ENCODE measurements at regions not wholly inside any gene's neighbourhood (a gene's known extent, or its start where the extent isn't known, plus 50 kb on each side); places are given as distances from the start of the nearest gene placed in this dataset.
"Not testable (repeated sequence)": the region's sequence is repeated elsewhere in the genome, so short reads cannot be mapped to it uniquely, and the experiment has no call there.

DNA sequence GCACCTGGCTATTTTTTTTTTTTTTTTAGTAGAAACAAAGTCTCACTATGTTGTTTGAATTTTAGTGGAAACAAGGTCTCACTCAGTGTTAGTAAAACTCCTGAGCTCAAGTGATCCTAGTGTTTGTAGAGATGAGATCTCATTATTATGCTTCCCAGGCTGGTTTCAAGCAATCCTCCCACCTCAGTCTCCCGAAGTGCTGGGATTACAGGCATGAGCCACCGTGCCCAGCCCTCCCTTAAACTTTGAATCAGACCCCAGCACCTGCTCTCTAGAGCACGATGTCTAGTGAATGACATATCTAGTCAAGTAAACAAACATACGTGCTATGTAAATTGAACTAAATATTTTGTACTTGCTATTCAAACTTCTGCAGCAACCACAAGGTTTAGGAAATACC lies 105.6 kb upstream of the MYO3A start:
- H3K4me1 Mint-ChIP-seq (ENCODE audit: low read depth, unreplicated experiment): no peaks in the 10 kb centered on the region
- no peak overlapping the region for H3K4me3 Mint-ChIP-seq (ENCODE audit: unreplicated experiment)
- no peak overlapping the region for H3K27ac Mint-ChIP-seq (ENCODE audit: unreplicated experiment)
- H3K27me3 Mint-ChIP-seq (ENCODE audit: unreplicated experiment): peaks cover 2% of the 10 kb centered on the region
- TF ChIP-seq, protein P1, sequence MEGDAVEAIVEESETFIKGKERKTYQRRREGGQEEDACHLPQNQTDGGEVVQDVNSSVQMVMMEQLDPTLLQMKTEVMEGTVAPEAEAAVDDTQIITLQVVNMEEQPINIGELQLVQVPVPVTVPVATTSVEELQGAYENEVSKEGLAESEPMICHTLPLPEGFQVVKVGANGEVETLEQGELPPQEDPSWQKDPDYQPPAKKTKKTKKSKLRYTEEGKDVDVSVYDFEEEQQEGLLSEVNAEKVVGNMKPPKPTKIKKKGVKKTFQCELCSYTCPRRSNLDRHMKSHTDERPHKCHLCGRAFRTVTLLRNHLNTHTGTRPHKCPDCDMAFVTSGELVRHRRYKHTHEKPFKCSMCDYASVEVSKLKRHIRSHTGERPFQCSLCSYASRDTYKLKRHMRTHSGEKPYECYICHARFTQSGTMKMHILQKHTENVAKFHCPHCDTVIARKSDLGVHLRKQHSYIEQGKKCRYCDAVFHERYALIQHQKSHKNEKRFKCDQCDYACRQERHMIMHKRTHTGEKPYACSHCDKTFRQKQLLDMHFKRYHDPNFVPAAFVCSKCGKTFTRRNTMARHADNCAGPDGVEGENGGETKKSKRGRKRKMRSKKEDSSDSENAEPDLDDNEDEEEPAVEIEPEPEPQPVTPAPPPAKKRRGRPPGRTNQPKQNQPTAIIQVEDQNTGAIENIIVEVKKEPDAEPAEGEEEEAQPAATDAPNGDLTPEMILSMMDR (IDR thresholded peaks at IDR 0.05; ENCODE audit: partially characterized antibody, unreplicated experiment): no peak
- H3K9me3 Mint-ChIP-seq (ENCODE audit: unreplicated experiment): no peaks in the 10 kb centered on the region
- DNase-seq: no peak
- no peaks in the 10 kb centered on the region for H3K36me3 Mint-ChIP-seq (ENCODE audit: unreplicated experiment)

DNA sequence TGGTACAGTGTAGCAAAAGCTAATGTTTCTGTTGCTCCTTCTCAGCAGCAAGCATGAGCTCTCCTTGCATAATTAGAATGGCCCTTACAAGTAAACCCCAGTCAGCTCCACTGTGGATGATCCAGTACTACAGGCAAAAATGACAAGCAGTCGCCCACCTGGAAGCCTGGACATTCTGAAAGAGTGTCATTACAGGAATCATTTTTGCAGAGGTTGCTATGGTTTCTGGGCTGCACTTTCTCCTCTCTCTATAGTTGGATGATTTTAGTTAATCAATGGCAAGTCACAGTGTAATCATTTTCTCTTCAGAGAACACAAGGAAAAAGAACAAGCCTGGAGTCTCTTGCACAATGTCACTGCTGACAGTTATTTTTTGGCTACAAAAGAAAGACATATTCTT lies 102.9 kb upstream of the MYO3A start:
- TF ChIP-seq, protein P1 (IDR thresholded peaks at IDR 0.05; ENCODE audit: partially characterized antibody, unreplicated experiment): no peak
- Mint-ChIP-seq H3K36me3 (ENCODE audit: unreplicated experiment) (no peaks in the 10 kb centered on the region), H3K27ac (ENCODE audit: unreplicated experiment) (no peak overlapping the region), H3K4me3 (ENCODE audit: unreplicated experiment) (no peak overlapping the region), H3K27me3 (ENCODE audit: unreplicated experiment) (peaks cover 2% of the 10 kb centered on the region), H3K4me1 (ENCODE audit: low read depth, unreplicated experiment) (no peaks in the 10 kb centered on the region), H3K9me3 (ENCODE audit: unreplicated experiment) (peaks cover 2% of the 10 kb centered on the region)
- no peak for DNase-seq

DNA sequence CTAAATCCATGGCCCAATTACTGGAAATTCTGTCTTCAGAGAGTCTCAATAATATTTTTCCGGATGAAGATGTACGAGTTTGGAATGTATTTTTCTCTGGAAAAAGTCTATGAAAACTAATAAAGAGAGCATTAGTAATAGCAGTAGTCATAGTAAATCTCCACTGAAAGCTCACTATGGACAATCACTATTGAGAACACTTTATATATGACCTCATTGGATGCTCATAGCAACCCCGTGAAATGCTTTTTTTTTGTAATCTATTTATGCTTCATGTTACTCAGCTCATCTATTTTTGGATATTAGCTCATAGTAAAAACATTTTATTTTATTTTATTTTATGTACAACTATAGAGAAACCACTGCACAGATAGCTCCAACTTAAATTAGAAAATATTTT lies 94.3 kb upstream of the MYO3A start:
- no peak for DNase-seq
- Mint-ChIP-seq H3K27ac (ENCODE audit: unreplicated experiment) (no peak overlapping the region), H3K9me3 (ENCODE audit: unreplicated experiment) (peaks cover 2% of the 10 kb centered on the region), H3K4me1 (ENCODE audit: low read depth, unreplicated experiment) (no peaks in the 10 kb centered on the region), H3K4me3 (ENCODE audit: unreplicated experiment) (no peak overlapping the region), H3K36me3 (ENCODE audit: unreplicated experiment) (no peaks in the 10 kb centered on the region), H3K27me3 (ENCODE audit: unreplicated experiment) (no peaks in the 10 kb centered on the region)
- TF ChIP-seq, protein P1 (IDR thresholded peaks at IDR 0.05; ENCODE audit: partially characterized antibody, unreplicated experiment): no peak

DNA sequence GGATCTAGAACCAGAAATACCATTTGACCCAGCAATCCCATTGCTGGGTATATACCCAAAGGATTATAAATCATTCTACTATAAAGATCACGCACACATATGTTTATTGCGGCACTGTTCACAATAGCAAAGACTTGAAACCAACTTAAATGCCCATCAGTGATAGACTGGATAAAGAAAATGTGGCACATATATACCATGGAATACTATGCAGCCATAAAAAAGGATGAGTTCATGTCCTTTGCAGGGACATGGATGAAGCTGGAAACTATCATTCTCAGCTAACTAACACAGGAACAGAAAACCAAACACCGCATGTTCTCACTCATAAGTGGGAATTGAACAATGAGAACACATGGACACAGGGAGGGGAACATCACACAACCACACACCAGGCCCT lies 93.2 kb upstream of the MYO3A start:
- DNase-seq; H3K36me3 Mint-ChIP-seq (ENCODE audit: unreplicated experiment); H3K4me1 Mint-ChIP-seq (ENCODE audit: low read depth, unreplicated experiment); H3K4me3 Mint-ChIP-seq (ENCODE audit: unreplicated experiment); H3K27me3 Mint-ChIP-seq (ENCODE audit: unreplicated experiment); H3K27ac Mint-ChIP-seq (ENCODE audit: unreplicated experiment); H3K9me3 Mint-ChIP-seq (ENCODE audit: unreplicated experiment): not testable (repeated sequence)

DNA sequence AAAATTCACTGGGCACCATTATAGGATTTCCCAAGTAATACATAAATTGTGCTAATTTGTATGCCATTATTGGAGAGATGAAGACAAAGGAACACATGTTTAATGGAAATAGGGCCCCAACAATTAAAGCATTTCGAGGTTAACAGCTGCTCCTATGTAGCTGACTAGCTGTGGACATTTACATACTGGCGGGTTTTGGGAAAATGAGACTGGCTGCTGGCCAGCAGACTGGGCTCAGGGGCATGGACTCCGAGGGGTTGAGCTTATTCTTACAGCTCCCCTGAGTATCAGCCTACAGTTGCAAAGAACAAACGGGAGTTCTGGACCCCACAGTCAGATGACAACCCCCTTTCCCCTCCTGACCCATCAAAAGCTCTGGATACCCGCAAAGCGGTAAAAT lies 91.9 kb upstream of the MYO3A start:
- TF ChIP-seq, protein P1 (IDR thresholded peaks at IDR 0.05; ENCODE audit: partially characterized antibody, unreplicated experiment): no peak
- Mint-ChIP-seq H3K4me3 (ENCODE audit: unreplicated experiment) (no peak overlapping the region), H3K36me3 (ENCODE audit: unreplicated experiment) (no peaks in the 10 kb centered on the region), H3K9me3 (ENCODE audit: unreplicated experiment) (peaks cover 2% of the 10 kb centered on the region), H3K27ac (ENCODE audit: unreplicated experiment) (no peak overlapping the region), H3K27me3 (ENCODE audit: unreplicated experiment) (no peaks in the 10 kb centered on the region), H3K4me1 (ENCODE audit: low read depth, unreplicated experiment) (no peaks in the 10 kb centered on the region)
- DNase-seq: no peak

Measured in glutamatergic neuron (in vitro differentiated cells).